ENCODE measurements at regions not wholly inside any gene's neighbourhood (a gene's known extent, or its start where the extent isn't known, plus 50 kb on each side); places are given as distances from the start of the nearest gene placed in this dataset.

GRCh38 chr16:22672830-22673210 is 141.1 kb upstream of the HS3ST2 start:
- BruUV-seq (replicated peaks) = no TSS peak
- Histone ChIP-seq H2AFZ (ENCODE audit: low read depth, low read length) (no peak overlapping the region), H3K9me1 (ENCODE audit: control insufficient read depth, insufficient read depth, low read length) (no peaks in the 10 kb centered on the region), H3K4me2 (ENCODE audit: insufficient read depth, low read length) (no peak overlapping the region), H4K20me1 (replicated peaks; ENCODE audit: control insufficient read depth, insufficient read depth, low read length) (no peaks in the 10 kb centered on the region), H3K4me1 (replicated peaks in 1 of 2; ENCODE audit: control insufficient read depth in 2 of 2, insufficient read depth in 2 of 2, low read length in 2 of 2) (no peaks in the 10 kb centered on the region; a peak in 1 of 5 replicates), H3K36me3 (ENCODE audit: control insufficient read depth, insufficient read depth, low read length) (no peaks in the 10 kb centered on the region), H3K4me3 (no peak overlapping the region), H3K27ac (ENCODE audit: extremely low read depth, low read depth, low read length) (no peak overlapping the region), H3K9ac (ENCODE audit: insufficient read depth in 1 of 2, low read depth in 2 of 2, low read length in 2 of 2) (no peak overlapping the region), H3K27me3 (ENCODE audit: control insufficient read depth in 2 of 2, insufficient read depth in 2 of 2, low read length in 2 of 2) (peaks cover 2 to 9% of the 10 kb centered on the region in 2 experiments; a peak in 1 of 5 replicates), H3K79me2 (ENCODE audit: control insufficient read depth, insufficient read depth, low read length) (no peaks in the 10 kb centered on the region), H3K9me3 (replicated peaks; ENCODE audit: control insufficient read depth, insufficient read depth, low read depth, low read length) (no peaks in the 10 kb centered on the region)
- no peak for TF ChIP-seq SMARCA5 (IDR thresholded peaks at IDR 0.05)
- no peak for TF ChIP-seq TCF3 (CRISPR knock-in tag; IDR thresholded peaks at IDR 0.05)
- no peak for TF ChIP-seq CBX3 (IDR thresholded peaks at IDR 0.05; ENCODE audit: borderline replicate concordance in 1 of 2, low read length in 2 of 2)
- no peak for TF ChIP-seq ID3 (CRISPR knock-in tag; IDR thresholded peaks at IDR 0.05)
- TF ChIP-seq ID3 (tag; IDR thresholded peaks at IDR 0.05) = no peak
- no peak for TF ChIP-seq ERF (CRISPR knock-in tag; IDR thresholded peaks at IDR 0.05)
- no peak for TF ChIP-seq SRSF9 (IDR thresholded peaks at IDR 0.05; ENCODE audit: borderline replicate concordance, low read depth, low read length)
- TF ChIP-seq XRCC4 (IDR thresholded peaks at IDR 0.05; ENCODE audit: extremely low read depth, insufficient read depth, insufficient read length) = no peak
- TF ChIP-seq, protein P1, sequence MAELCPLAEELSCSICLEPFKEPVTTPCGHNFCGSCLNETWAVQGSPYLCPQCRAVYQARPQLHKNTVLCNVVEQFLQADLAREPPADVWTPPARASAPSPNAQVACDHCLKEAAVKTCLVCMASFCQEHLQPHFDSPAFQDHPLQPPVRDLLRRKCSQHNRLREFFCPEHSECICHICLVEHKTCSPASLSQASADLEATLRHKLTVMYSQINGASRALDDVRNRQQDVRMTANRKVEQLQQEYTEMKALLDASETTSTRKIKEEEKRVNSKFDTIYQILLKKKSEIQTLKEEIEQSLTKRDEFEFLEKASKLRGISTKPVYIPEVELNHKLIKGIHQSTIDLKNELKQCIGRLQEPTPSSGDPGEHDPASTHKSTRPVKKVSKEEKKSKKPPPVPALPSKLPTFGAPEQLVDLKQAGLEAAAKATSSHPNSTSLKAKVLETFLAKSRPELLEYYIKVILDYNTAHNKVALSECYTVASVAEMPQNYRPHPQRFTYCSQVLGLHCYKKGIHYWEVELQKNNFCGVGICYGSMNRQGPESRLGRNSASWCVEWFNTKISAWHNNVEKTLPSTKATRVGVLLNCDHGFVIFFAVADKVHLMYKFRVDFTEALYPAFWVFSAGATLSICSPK (IDR thresholded peaks at IDR 0.05; ENCODE audit: borderline replicate concordance) = no peak
- TF ChIP-seq ATF7 (IDR thresholded peaks at IDR 0.05) = no peak
- TF ChIP-seq ZNF699 (CRISPR knock-in tag; IDR thresholded peaks at IDR 0.05; ENCODE audit: insufficient replicate concordance) = no peak
- no peak for TF ChIP-seq FOXJ3 (CRISPR knock-in tag; IDR thresholded peaks at IDR 0.05)
- no peak for TF ChIP-seq TEAD4 (IDR thresholded peaks at IDR 0.05; ENCODE audit: low read length)
- no peak for TF ChIP-seq TEAD4 (CRISPR knock-in tag; IDR thresholded peaks at IDR 0.05; ENCODE audit: borderline replicate concordance)
- TF ChIP-seq MYNN (IDR thresholded peaks at IDR 0.05) = no peak
- no peak for TF ChIP-seq MYNN (CRISPR knock-in tag; IDR thresholded peaks at IDR 0.05)
- TF ChIP-seq DPF2 (IDR thresholded peaks at IDR 0.05) = no peak
- no peak for TF ChIP-seq RFX7 (CRISPR knock-in tag; IDR thresholded peaks at IDR 0.05)
- TF ChIP-seq SREBF1 (IDR thresholded peaks at IDR 0.05; ENCODE audit: borderline replicate concordance, low read depth, low read length) = no peak
- CTCF ChIA-PET (ENCODE audit: low intra/inter-chr PET ratio) = no interaction called here
- ATAC-seq = no peak
- FAIRE-seq = no peak
- DNase-seq (ENCODE audit: extremely low read depth in 1 of 4, low spot score in 3 of 4) = no peak
- in situ Hi-C loops (cut with MboI) = no loop called here
- WGBS (ENCODE audit: insufficient coverage, low coverage, missing lambda C conversion rate) = 2% methylated on average over 3 of the region's 3 CpGs
- POLR2A ChIA-PET = no interaction called here
- intact Hi-C loops (cut with micrococcal nuclease) = no loop called here

Measured in K562 (cell line).